ENCODE measurements at regions not wholly inside any gene's neighbourhood (a gene's known extent, or its start where the extent isn't known, plus 50 kb on each side); places are given as distances from the start of the nearest gene placed in this dataset.

- DNase-seq (ENCODE audit: low spot score in 2 of 2) = no peak
- H3K4me3 ChIP-seq = no peak overlapping the region
- TF ChIP-seq EP300 (IDR thresholded peaks at IDR 0.05) (no peak), CTCF (IDR thresholded peaks at IDR 0.05) (no peak), POLR2A (IDR thresholded peaks at IDR 0.05) (no peak)
- no peaks in the 10 kb centered on the region for H3K9me3 ChIP-seq
- H3K27ac ChIP-seq = no peak overlapping the region
- peaks cover 0 to 9% (median 0%) of the 10 kb centered on the region in 4 donors for H3K4me1 ChIP-seq
- H3K27me3 ChIP-seq = no peaks in the 10 kb centered on the region
- H3K36me3 ChIP-seq = no peaks in the 10 kb centered on the region
- 90 to 95% methylated on average over 2 of the region's 2 CpGs for WGBS, 2 donors
Measured at GRCh38 chr1:194052514-194053338, 866.3 kb upstream of the B3GALT2 start.

- no peaks in the 10 kb centered on the region for H3K9me3 ChIP-seq
- H3K4me1 ChIP-seq = no peaks in the 10 kb centered on the region
- H3K4me3 ChIP-seq = no peak overlapping the region
- 64 to 65% methylated on average over 3 of the region's 3 CpGs for WGBS, 2 donors
- H3K27me3 ChIP-seq = no peaks in the 10 kb centered on the region
- H3K27ac ChIP-seq = no peak overlapping the region
- H3K36me3 ChIP-seq = no peaks in the 10 kb centered on the region
- TF ChIP-seq CTCF (IDR thresholded peaks at IDR 0.05) (no peak), POLR2A (IDR thresholded peaks at IDR 0.05) (no peak), EP300 (IDR thresholded peaks at IDR 0.05) (no peak)
- DNase-seq (ENCODE audit: low spot score in 2 of 2) = no peak
Measured at GRCh38 chr1:194047921-194048320, 861.5 kb upstream of the B3GALT2 start.

- WGBS, 2 donors = 58 to 66% methylated on average over 3 of the region's 3 CpGs
- no peak overlapping the region for H3K27ac ChIP-seq
Measured at GRCh38 chr1:194047206-194047605, 860.8 kb upstream of the B3GALT2 start.

GRCh38 chr1:194045416-194045815 lies 859.0 kb upstream of the B3GALT2 start:
- no peak for DNase-seq (ENCODE audit: low spot score in 2 of 2)
- TF ChIP-seq EP300 (IDR thresholded peaks at IDR 0.05) (no peak), CTCF (IDR thresholded peaks at IDR 0.05) (no peak), POLR2A (IDR thresholded peaks at IDR 0.05) (no peak)
- Histone ChIP-seq H3K4me1 (no peaks in the 10 kb centered on the region), H3K27ac (no peak overlapping the region), H3K27me3 (no peaks in the 10 kb centered on the region), H3K36me3 (no peaks in the 10 kb centered on the region), H3K4me3 (no peak overlapping the region), H3K9me3 (no peaks in the 10 kb centered on the region)
- 72 to 78% methylated on average over 2 of the region's 2 CpGs for WGBS, 2 donors

More at GRCh38 chr1:194047206-194047605, 860.8 kb upstream of the B3GALT2 start:
- Histone ChIP-seq H3K9me3 (no peaks in the 10 kb centered on the region), H3K4me1 (no peaks in the 10 kb centered on the region), H3K36me3 (no peaks in the 10 kb centered on the region), H3K27me3 (no peaks in the 10 kb centered on the region), H3K4me3 (no peak overlapping the region)
- TF ChIP-seq CTCF (IDR thresholded peaks at IDR 0.05) (no peak), EP300 (IDR thresholded peaks at IDR 0.05) (no peak), POLR2A (IDR thresholded peaks at IDR 0.05) (no peak)
- DNase-seq (ENCODE audit: low spot score in 2 of 2) = no peak

GRCh38 chr1:194044892-194045291 lies 858.5 kb upstream of the B3GALT2 start:
- WGBS, 2 donors = 79 to 91% methylated on average over 1 of the region's 1 CpG
- DNase-seq (ENCODE audit: low spot score in 2 of 2) = no peak
- H3K27ac ChIP-seq = no peak overlapping the region
- no peaks in the 10 kb centered on the region for H3K36me3 ChIP-seq
- TF ChIP-seq EP300 (IDR thresholded peaks at IDR 0.05) (no peak), CTCF (IDR thresholded peaks at IDR 0.05) (no peak), POLR2A (IDR thresholded peaks at IDR 0.05) (no peak)
- H3K27me3 ChIP-seq = no peaks in the 10 kb centered on the region
- no peaks in the 10 kb centered on the region for H3K9me3 ChIP-seq
- H3K4me1 ChIP-seq = no peaks in the 10 kb centered on the region
- H3K4me3 ChIP-seq = no peak overlapping the region
